NCI-H1105 treated with DMSO at 0.1 percent for 48 hours (cell line): ENCODE measurements at regions not wholly inside any gene's neighbourhood (a gene's known extent, or its start where the extent isn't known, plus 50 kb on each side); places are given as distances from the start of the nearest gene placed in this dataset.
"Not testable (repeated sequence)": the region's sequence is repeated elsewhere in the genome, so short reads cannot be mapped to it uniquely, and the experiment has no call there.

Source experiments
- DNase-seq: peaks from one replicate; lab custom pipeline; 2025; lab: John Stamatoyannopoulos, UW

- DNase-seq: no peak
These were observed 50.4 kb downstream of the HAPSTR1 start for GRCh38 chr16:9141813-9142212.

- no peak for DNase-seq
These were observed 52.7 kb downstream of the HAPSTR1 start for GRCh38 chr16:9144106-9144505.

GRCh38 chr16:9148374-9149015, 57.1 kb downstream of the HAPSTR1 start:
- DNase-seq: no peak

- DNase-seq: no peak
These were observed 59.6 kb downstream of the HAPSTR1 start for GRCh38 chr16:9151074-9151473.

GRCh38 chr16:9151597-9151996, 60.2 kb downstream of the HAPSTR1 start:
- DNase-seq: no peak

- DNase-seq: no peak
These were observed 61.4 kb downstream of the HAPSTR1 start for GRCh38 chr16:9152649-9153501.

GRCh38 chr16:9153502-9153864, 62.0 kb downstream of the HAPSTR1 start:
- DNase-seq: no peak

- DNase-seq: no peak
These were observed 63.3 kb downstream of the HAPSTR1 start for GRCh38 chr16:9154567-9155410.

- DNase-seq: no peak
These were observed 64.4 kb downstream of the HAPSTR1 start for GRCh38 chr16:9155871-9156270.

- DNase-seq: peak; percentile 0
These were observed 68.6 kb downstream of the HAPSTR1 start for GRCh38 chr16:9159839-9160550.

- DNase-seq: no peak
These were observed 69.1 kb downstream of the HAPSTR1 start for GRCh38 chr16:9160551-9160911.

GRCh38 chr16:9165681-9166080, 74.2 kb downstream of the HAPSTR1 start:
- no peak for DNase-seq

- DNase-seq: not testable (repeated sequence)
These were observed 75.0 kb downstream of the HAPSTR1 start for GRCh38 chr16:9166326-9166993.

GRCh38 chr16:9169094-9169493, 77.7 kb downstream of the HAPSTR1 start:
- DNase-seq: no peak

- no peak for DNase-seq
These were observed 79.0 kb downstream of the HAPSTR1 start for GRCh38 chr16:9170470-9170869.

GRCh38 chr16:9176547-9177418, 85.3 kb downstream of the HAPSTR1 start:
- DNase-seq: no peak

GRCh38 chr16:9177861-9178260, 86.4 kb downstream of the HAPSTR1 start:
- no peak for DNase-seq

- no peak for DNase-seq
These were observed 92.4 kb downstream of the HAPSTR1 start for GRCh38 chr16:9183682-9184353.

- no peak for DNase-seq
These were observed 92.9 kb downstream of the HAPSTR1 start for GRCh38 chr16:9184354-9184690.

GRCh38 chr16:9185381-9185780, 93.9 kb downstream of the HAPSTR1 start:
- no peak for DNase-seq
